ENCODE measurements at regions not wholly inside any gene's neighbourhood (a gene's known extent, or its start where the extent isn't known, plus 50 kb on each side); places are given as distances from the start of the nearest gene placed in this dataset.

DNA sequence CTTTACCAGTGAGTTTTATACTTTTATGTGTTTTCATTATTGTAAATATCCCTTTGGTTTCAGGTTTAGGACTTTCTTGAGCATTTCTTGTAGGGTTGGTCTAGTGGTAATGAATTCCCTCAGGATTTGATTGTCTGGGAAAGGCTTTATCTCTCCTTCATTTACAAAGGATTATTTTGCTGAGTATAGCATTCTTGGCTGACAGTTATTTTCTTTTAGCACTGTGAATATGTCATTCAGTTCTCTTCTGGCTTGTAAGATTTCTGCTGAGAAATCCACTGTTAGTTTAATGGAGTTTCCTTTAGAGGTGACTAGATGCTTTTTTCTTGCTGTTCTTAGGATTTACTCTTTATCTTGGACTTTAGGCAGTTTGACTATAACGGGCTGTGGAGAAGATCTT, 373.9 kb downstream of the TSN start:
- TF ChIP-seq, protein P1, sequence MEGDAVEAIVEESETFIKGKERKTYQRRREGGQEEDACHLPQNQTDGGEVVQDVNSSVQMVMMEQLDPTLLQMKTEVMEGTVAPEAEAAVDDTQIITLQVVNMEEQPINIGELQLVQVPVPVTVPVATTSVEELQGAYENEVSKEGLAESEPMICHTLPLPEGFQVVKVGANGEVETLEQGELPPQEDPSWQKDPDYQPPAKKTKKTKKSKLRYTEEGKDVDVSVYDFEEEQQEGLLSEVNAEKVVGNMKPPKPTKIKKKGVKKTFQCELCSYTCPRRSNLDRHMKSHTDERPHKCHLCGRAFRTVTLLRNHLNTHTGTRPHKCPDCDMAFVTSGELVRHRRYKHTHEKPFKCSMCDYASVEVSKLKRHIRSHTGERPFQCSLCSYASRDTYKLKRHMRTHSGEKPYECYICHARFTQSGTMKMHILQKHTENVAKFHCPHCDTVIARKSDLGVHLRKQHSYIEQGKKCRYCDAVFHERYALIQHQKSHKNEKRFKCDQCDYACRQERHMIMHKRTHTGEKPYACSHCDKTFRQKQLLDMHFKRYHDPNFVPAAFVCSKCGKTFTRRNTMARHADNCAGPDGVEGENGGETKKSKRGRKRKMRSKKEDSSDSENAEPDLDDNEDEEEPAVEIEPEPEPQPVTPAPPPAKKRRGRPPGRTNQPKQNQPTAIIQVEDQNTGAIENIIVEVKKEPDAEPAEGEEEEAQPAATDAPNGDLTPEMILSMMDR (IDR thresholded peaks at IDR 0.05; ENCODE audit: insufficient read depth, low read depth, low read length), result no peak
- no peak for TF ChIP-seq EZH2 (IDR thresholded peaks at IDR 0.05; ENCODE audit: insufficient read depth, low read length)
